ENCODE measurements at regions not wholly inside any gene's neighbourhood (a gene's known extent, or its start where the extent isn't known, plus 50 kb on each side); places are given as distances from the start of the nearest gene placed in this dataset.

- TF ChIP-seq EZH2 (optimal IDR thresholded peaks at IDR 0.05; ENCODE audit: low read depth, low read length) (no peak), EZH2phosphoT487 (IDR thresholded peaks at IDR 0.05; ENCODE audit: low read length) (no peak)
- TF ChIP-seq, protein P1, sequence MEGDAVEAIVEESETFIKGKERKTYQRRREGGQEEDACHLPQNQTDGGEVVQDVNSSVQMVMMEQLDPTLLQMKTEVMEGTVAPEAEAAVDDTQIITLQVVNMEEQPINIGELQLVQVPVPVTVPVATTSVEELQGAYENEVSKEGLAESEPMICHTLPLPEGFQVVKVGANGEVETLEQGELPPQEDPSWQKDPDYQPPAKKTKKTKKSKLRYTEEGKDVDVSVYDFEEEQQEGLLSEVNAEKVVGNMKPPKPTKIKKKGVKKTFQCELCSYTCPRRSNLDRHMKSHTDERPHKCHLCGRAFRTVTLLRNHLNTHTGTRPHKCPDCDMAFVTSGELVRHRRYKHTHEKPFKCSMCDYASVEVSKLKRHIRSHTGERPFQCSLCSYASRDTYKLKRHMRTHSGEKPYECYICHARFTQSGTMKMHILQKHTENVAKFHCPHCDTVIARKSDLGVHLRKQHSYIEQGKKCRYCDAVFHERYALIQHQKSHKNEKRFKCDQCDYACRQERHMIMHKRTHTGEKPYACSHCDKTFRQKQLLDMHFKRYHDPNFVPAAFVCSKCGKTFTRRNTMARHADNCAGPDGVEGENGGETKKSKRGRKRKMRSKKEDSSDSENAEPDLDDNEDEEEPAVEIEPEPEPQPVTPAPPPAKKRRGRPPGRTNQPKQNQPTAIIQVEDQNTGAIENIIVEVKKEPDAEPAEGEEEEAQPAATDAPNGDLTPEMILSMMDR (IDR thresholded peaks at IDR 0.05; ENCODE audit: low read length), result no peak
These were observed 160.0 kb downstream of the EDEM1 start for GRCh38 chr3:5347486-5347885.
